GM12892 (cell line): ENCODE measurements at regions not wholly inside any gene's neighbourhood (a gene's known extent, or its start where the extent isn't known, plus 50 kb on each side); places are given as distances from the start of the nearest gene placed in this dataset.

Experiments used
- POLR2AphosphoS5 ChIP-seq: IDR thresholded peaks from 2 replicates; pipeline ENCODE4 v1.6.1; 2011; ENCODE audit warnings: low read depth, low read length, control low read depth
- TAF1 ChIP-seq: IDR thresholded peaks from 2 replicates; pipeline ENCODE4 v1.6.1; 2011; ENCODE audit warnings: low read depth, mild to moderate bottlenecking, control low read depth, low read length, borderline replicate concordance

DNA sequence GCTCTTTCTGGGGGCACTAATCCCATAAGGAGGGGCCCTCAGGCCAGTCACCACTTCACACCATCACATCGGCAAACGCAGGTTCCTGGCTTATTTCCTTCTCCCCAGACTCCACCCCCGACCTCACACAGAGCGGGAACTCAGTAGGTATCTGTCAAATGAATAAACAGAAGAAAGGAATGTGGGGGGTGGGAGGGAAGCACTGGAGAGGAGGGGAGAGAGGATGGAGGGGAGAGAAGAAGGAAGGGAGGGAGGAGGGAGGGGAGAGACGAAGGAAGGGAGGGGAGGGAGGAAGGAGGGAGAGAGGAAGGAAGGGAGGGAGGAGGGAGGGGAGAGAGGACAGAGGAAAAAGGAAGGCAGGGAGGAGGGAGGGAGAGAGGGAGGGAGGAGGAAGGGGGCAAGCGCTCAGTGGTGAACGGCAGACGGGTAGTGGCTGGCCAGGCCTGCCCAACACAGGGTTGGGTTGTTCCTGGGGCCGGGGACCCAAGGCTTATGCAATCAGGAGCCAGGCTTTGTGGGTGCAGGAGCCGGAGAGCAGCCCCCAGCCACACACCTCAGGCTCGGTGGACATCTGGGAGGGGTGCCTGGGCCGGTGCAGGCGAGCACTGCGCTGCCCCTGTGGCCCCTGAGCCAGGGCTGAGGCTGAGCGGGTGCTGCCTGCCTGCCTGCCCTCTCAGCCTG is 52.6 kb upstream of the FBRSL1 start:
- no peak for TF ChIP-seq TAF1
- TF ChIP-seq POLR2AphosphoS5, result no peak
